PC-3 (cell line): ENCODE measurements at regions not wholly inside any gene's neighbourhood (a gene's known extent, or its start where the extent isn't known, plus 50 kb on each side); places are given as distances from the start of the nearest gene placed in this dataset.
A peak's percentile ranks its signal among the peaks of the same experiment; 100 is the strongest.

Source experiments
- ATAC-seq: fragments of 200-7000 bp; cut with Tn5 transposase; 2 replicates; pipeline ENCODE4 v1.9.1; 2020; ENCODE audit warnings: mild to moderate bottlenecking, moderate library complexity
- BruUV-seq: library from RNA; stranded (reverse); fragments of 400-500 nt; replicated peaks from 2 replicates; lab custom pipeline; 2021; lab: Mats Ljungman, UMichigan
- CTCF ChIA-PET: fragments of 300-600 bp; sonication (Branson Sonifier 250); formaldehyde crosslinking; loops from one replicate; lab custom pipeline; 2022; ENCODE audit warnings: antibody characterized with exemption; lab: Charles Lee
- POLR2A ChIA-PET: fragments of 300-600 bp; sonication (Branson Sonifier 250); formaldehyde crosslinking; loops from one replicate; lab custom pipeline; 2022; ENCODE audit warnings: antibody characterized with exemption; ENCODE audit not compliant: unreplicated experiment; lab: Charles Lee
- DNase-seq: peaks from one replicate; pipeline ENCODE4 v3.0.0-alpha.2; 2015
- H2AFZ ChIP-seq: fragments of 300-600 bp; sonication (generic); 2 replicates; pipeline ENCODE4 v1.6.0; 2016; ENCODE audit warnings: antibody characterized with exemption, low read length
- H3F3A ChIP-seq: fragments of 300-600 bp; sonication (generic); one replicate; pipeline ENCODE4 v1.6.0; 2017; ENCODE audit warnings: antibody characterized with exemption, low read length, control low read depth, mild to moderate bottlenecking; ENCODE audit not compliant: unreplicated experiment
- H3K27ac ChIP-seq: fragments of 300-600 bp; sonication (generic); 2 replicates; pipeline ENCODE4 v1.5.1; 2016; ENCODE audit warnings: mild to moderate bottlenecking, low read length
- H3K27me3 ChIP-seq: fragments of 300-600 bp; sonication (generic); 2 replicates; pipeline ENCODE4 v1.6.1; 2016; ENCODE audit warnings: low read length, mixed read lengths
- H3K36me3 ChIP-seq: fragments of 300-600 bp; sonication (generic); 2 replicates; pipeline ENCODE4 v1.6.1; 2016; ENCODE audit warnings: low read depth, mixed run types, low read length, mixed read lengths
- H3K4me1 ChIP-seq: fragments of 300-600 bp; sonication (generic); 2 replicates; pipeline ENCODE4 v1.5.1; 2016; ENCODE audit warnings: low read length; ENCODE audit not compliant: insufficient read depth
- H3K4me2 ChIP-seq: fragments of 300-600 bp; sonication (generic); 2 replicates; pipeline ENCODE4 v1.6.0; 2016; ENCODE audit warnings: low read length
- H3K4me3 ChIP-seq: fragments of 300-600 bp; sonication (generic); 2 replicates; pipeline ENCODE4 v1.5.1; 2016; ENCODE audit warnings: mild to moderate bottlenecking, low read length, mixed read lengths
- H3K79me2 ChIP-seq: fragments of 300-600 bp; sonication (generic); 2 replicates; pipeline ENCODE4 v1.6.1; 2017; ENCODE audit warnings: low read length, mixed read lengths
- H3K9ac ChIP-seq: fragments of 300-600 bp; sonication (generic); 2 replicates; pipeline ENCODE4 v1.6.0; 2016; ENCODE audit warnings: mild to moderate bottlenecking, low read length
- H3K9me2 ChIP-seq: fragments of 300-600 bp; sonication (generic); replicated peaks from 2 replicates; pipeline ENCODE4 v1.6.1; 2016; ENCODE audit warnings: mixed run types, low read length, mixed read lengths
- H3K9me3 ChIP-seq: fragments of 300-600 bp; sonication (generic); 2 replicates; pipeline ENCODE4 v1.6.1; 2016; ENCODE audit warnings: low read length, mixed read lengths
- H4K20me1 ChIP-seq: fragments of 300-600 bp; sonication (generic); 2 replicates; pipeline ENCODE4 v1.6.1; 2016; ENCODE audit warnings: low read length, mixed read lengths
- EZH2 ChIP-seq: fragments of 300-600 bp; sonication (generic); IDR thresholded peaks from one replicate; pipeline ENCODE4 v1.6.1; 2017; ENCODE audit warnings: antibody characterized with exemption, mild to moderate bottlenecking, low read length; ENCODE audit not compliant: unreplicated experiment
- EZH2phosphoT487 ChIP-seq: fragments of 300-600 bp; sonication (generic); IDR thresholded peaks from 2 replicates; pipeline ENCODE4 v1.6.1; 2018; ENCODE audit warnings: mild to moderate bottlenecking, antibody characterized with exemption, low read length, borderline replicate concordance
- intact Hi-C: fragments of 100-400 bp; cut with micrococcal nuclease; formaldehyde crosslinking; loops from 2 replicates; pipeline ENCODE4 v1.9.0; 2023
- TF ChIP-seq, protein P1 (sequence below): fragments of 300-600 bp; sonication (generic); conservative IDR thresholded peaks from 2 replicates; pipeline ENCODE4 v1.5.1; 2017; ENCODE audit warnings: antibody characterized with exemption, low read depth, mild to moderate bottlenecking, low read length

GRCh38 chr3:179503152-179503551 lies 51.9 kb upstream of the GNB4 start:
- ATAC-seq = no peak
- Histone ChIP-seq H3K4me1 (no peaks in the 10 kb centered on the region), H3K9me2 (no peaks in the 10 kb centered on the region), H4K20me1 (no peaks in the 10 kb centered on the region), H3K9me3 (no peaks in the 10 kb centered on the region), H3K9ac (no peak overlapping the region), H3K79me2 (no peaks in the 10 kb centered on the region), H3K27ac (no peak overlapping the region), H3F3A (no peaks in the 10 kb centered on the region), H2AFZ (no peak overlapping the region), H3K27me3 (peaks cover 31% of the 10 kb centered on the region), H3K4me2 (no peak overlapping the region), H3K36me3 (no peaks in the 10 kb centered on the region), H3K4me3 (no peak overlapping the region)
- TF ChIP-seq EZH2 (no peak), EZH2phosphoT487 (no peak)
- TF ChIP-seq, protein P1, sequence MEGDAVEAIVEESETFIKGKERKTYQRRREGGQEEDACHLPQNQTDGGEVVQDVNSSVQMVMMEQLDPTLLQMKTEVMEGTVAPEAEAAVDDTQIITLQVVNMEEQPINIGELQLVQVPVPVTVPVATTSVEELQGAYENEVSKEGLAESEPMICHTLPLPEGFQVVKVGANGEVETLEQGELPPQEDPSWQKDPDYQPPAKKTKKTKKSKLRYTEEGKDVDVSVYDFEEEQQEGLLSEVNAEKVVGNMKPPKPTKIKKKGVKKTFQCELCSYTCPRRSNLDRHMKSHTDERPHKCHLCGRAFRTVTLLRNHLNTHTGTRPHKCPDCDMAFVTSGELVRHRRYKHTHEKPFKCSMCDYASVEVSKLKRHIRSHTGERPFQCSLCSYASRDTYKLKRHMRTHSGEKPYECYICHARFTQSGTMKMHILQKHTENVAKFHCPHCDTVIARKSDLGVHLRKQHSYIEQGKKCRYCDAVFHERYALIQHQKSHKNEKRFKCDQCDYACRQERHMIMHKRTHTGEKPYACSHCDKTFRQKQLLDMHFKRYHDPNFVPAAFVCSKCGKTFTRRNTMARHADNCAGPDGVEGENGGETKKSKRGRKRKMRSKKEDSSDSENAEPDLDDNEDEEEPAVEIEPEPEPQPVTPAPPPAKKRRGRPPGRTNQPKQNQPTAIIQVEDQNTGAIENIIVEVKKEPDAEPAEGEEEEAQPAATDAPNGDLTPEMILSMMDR = no peak
- no peak for DNase-seq
- intact Hi-C loops = no loop called here
- POLR2A ChIA-PET = interaction anchor here (0.6 kb wide), 1 partner anchor 141 kb away, joined by 3 read pairs; no protein-coding TSS in a partner anchor
- CTCF ChIA-PET = no interaction called here
- no TSS peak for BruUV-seq

GRCh38 chr3:179503640-179504039 lies 52.4 kb upstream of the GNB4 start:
- Histone ChIP-seq H3K27me3 (peaks cover 31% of the 10 kb centered on the region), H3K27ac (no peak overlapping the region), H3K4me3 (no peak overlapping the region), H3K79me2 (no peaks in the 10 kb centered on the region), H4K20me1 (no peaks in the 10 kb centered on the region), H3K4me1 (no peaks in the 10 kb centered on the region), H3F3A (no peaks in the 10 kb centered on the region), H3K9me3 (no peaks in the 10 kb centered on the region), H3K36me3 (no peaks in the 10 kb centered on the region), H3K9me2 (no peaks in the 10 kb centered on the region), H3K9ac (no peak overlapping the region), H2AFZ (no peak overlapping the region), H3K4me2 (no peak overlapping the region)
- BruUV-seq = no TSS peak
- ATAC-seq (no peak), DNase-seq (peak; percentile 4)
- POLR2A ChIA-PET = interaction anchor here (0.6 kb wide), 1 partner anchor 141 kb away, joined by 3 read pairs; no protein-coding TSS in a partner anchor
- intact Hi-C loops = no loop called here
- TF ChIP-seq, protein P1 = no peak
- TF ChIP-seq EZH2 = no peak
- no peak for TF ChIP-seq EZH2phosphoT487
- CTCF ChIA-PET = no interaction called here

GRCh38 chr3:179504371-179504770 lies 53.1 kb upstream of the GNB4 start:
- no peaks in the 10 kb centered on the region for H3K9me2 ChIP-seq
- no peaks in the 10 kb centered on the region for H3K79me2 ChIP-seq
- ChIA-PET CTCF (no interaction called here), POLR2A (no interaction called here)
- H3K4me2 ChIP-seq = no peak overlapping the region
- DNase-seq = no peak
- no peaks in the 10 kb centered on the region for H3K4me1 ChIP-seq
- no TSS peak for BruUV-seq
- no peaks in the 10 kb centered on the region for H4K20me1 ChIP-seq
- ATAC-seq = no peak
- TF ChIP-seq EZH2 (no peak), EZH2phosphoT487 (no peak)
- TF ChIP-seq, protein P1 = no peak
- H3K9ac ChIP-seq = no peak overlapping the region
- H3K9me3 ChIP-seq = no peaks in the 10 kb centered on the region
- intact Hi-C loops = no loop called here
- peaks cover 31% of the 10 kb centered on the region for H3K27me3 ChIP-seq
- H2AFZ ChIP-seq = no peak overlapping the region
- H3K4me3 ChIP-seq = no peak overlapping the region
- no peak overlapping the region for H3K27ac ChIP-seq
- H3K36me3 ChIP-seq = no peaks in the 10 kb centered on the region
- no peaks in the 10 kb centered on the region for H3F3A ChIP-seq
